H1 (cell line): ENCODE measurements at regions not wholly inside any gene's neighbourhood (a gene's known extent, or its start where the extent isn't known, plus 50 kb on each side); places are given as distances from the start of the nearest gene placed in this dataset.

Experiments used
- EGR1 ChIP-seq: IDR thresholded peaks from 2 replicates; pipeline ENCODE4 v1.6.1; 2011; ENCODE audit warnings: low read depth, low read length, borderline replicate concordance
- EZH2 ChIP-seq: fragments of 200-600 bp; sonication (generic); IDR thresholded peaks from 2 replicates; pipeline ENCODE4 v1.7.1; 2012; ENCODE audit warnings: low read depth, mild to moderate bottlenecking, moderate library complexity, low read length, inconsistent platforms; ENCODE audit not compliant: severe bottlenecking
- KDM1A ChIP-seq: fragments of 200-600, 300-600 bp; sonication (generic); IDR thresholded peaks from 2 replicates; pipeline ENCODE4 v1.7.1; 2016; ENCODE audit warnings: mild to moderate bottlenecking, low read length, borderline replicate concordance
- KDM4A ChIP-seq: IDR thresholded peaks from one replicate; pipeline ENCODE4 v1.7.1; 2012; ENCODE audit warnings: low read depth, mild to moderate bottlenecking, moderate library complexity, low read length, inconsistent platforms; ENCODE audit not compliant: severe bottlenecking
- SRF ChIP-seq: IDR thresholded peaks from 2 replicates; pipeline ENCODE4 v1.6.1; 2011; ENCODE audit warnings: mild to moderate bottlenecking, low read depth, low read length, moderate library complexity

GRCh38 chr14:87185961-87186560, 806.9 kb downstream of the GALC start (continued):
- no peak for TF ChIP-seq EZH2
- no peak for TF ChIP-seq EGR1
- no peak for TF ChIP-seq SRF
- TF ChIP-seq KDM1A: no peak
- TF ChIP-seq KDM4A: no peak
